ACHN (cell line): ENCODE measurements at regions not wholly inside any gene's neighbourhood (a gene's known extent, or its start where the extent isn't known, plus 50 kb on each side); places are given as distances from the start of the nearest gene placed in this dataset.

Source experiments
- DNase-seq: peaks from one replicate; pipeline ENCODE4 v3.0.0-alpha.2; 2015
- in situ Hi-C: cut with HindIII; loops from 2 replicates; pipeline ENCODE4 v1.10.0; 2017; ENCODE audit warnings: low sequenced_read_pairs, low pct_ligation_motif_present, low pct_unique_long_range_greater_than_20kb

- in situ Hi-C loops: no loop called here
Observed at GRCh38 chr3:144390786-144391185, 419.2 kb downstream of the DIPK2A start.

DNA sequence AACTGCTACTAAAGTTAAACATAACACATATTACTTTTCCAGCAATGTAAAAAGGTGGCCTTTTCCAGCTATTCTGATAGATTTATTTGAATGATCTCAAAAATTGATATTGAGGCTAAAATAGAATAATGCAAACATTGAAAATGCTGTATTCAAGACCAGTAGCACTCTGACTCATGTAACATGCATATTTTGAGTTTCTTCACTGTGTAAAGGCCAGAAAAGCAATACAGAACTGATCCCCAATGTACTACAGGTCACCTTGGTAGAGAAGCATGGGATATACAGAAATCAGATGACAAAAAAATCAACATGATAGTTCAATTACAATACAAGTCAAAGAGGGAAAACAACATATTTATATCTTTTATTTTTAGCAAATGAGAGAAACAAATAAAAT lies 419.6 kb downstream of the DIPK2A start:
- DNase-seq: no peak
- in situ Hi-C loops: no loop called here

More at GRCh38 chr3:144390786-144391185, 419.2 kb downstream of the DIPK2A start:
- no peak for DNase-seq

DNA sequence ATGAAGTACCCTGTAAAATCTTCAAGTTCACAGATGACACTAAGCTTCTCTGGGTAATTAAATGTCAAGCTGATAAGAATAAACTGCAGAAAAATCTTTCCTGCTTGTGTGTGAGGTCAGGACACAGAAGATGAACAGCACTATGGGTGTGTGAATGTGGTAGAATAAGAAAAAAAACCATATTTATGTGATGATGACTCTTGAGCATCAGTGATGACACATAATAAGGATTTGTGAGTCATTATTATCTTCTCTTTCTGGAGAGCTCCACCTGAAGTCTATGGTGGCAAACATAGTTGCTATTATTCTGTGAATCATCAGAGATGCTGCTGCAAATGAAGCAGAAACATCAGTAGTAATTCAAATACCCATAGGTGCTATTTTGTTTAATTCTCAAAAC lies 422.4 kb downstream of the DIPK2A start:
- DNase-seq: no peak
- in situ Hi-C loops: no loop called here

- in situ Hi-C loops: no loop called here
- no peak for DNase-seq
Observed at GRCh38 chr3:144402430-144402829, 430.8 kb downstream of the DIPK2A start.

DNA sequence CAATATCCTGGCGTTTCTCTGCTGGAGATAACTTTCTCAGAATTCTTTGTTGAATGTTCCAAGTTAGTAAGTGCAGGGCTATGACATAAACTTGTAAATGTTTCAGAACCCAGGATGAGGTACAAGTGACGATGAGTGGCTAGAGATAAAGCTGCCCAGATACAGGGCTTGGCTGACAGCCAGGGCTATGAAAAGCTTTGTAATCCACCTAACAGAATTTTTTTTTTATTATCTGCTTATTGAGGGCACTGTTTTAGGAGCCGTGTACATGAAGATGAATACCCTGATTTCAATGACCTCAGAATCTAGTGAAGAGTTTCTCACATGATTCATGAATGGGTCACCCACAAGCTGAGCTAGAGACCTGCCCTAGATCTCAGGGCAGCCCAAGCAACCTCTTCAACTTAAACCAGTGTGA lies 431.4 kb downstream of the DIPK2A start:
- in situ Hi-C loops: no loop called here
- no peak for DNase-seq

DNA sequence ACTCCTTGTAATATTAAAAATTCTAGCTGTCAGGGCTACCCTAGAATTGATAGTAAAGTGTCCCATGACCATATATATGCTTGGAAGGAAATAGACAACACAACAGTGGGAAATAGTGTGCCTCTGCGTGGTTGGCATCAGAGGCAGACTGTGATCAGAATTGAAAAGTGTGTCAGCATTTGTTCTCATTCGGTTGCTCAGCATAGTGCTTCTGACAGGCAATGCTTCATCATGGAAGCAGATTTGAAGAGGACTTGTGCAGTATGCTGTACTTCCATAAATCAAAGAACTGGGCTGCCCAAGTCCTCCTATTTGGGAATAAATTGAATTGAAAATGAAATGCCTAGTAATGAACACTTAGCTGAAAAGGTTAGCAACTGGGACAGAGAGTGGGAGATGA lies 435.7 kb downstream of the DIPK2A start:
- in situ Hi-C loops: no loop called here
- DNase-seq: no peak

DNA sequence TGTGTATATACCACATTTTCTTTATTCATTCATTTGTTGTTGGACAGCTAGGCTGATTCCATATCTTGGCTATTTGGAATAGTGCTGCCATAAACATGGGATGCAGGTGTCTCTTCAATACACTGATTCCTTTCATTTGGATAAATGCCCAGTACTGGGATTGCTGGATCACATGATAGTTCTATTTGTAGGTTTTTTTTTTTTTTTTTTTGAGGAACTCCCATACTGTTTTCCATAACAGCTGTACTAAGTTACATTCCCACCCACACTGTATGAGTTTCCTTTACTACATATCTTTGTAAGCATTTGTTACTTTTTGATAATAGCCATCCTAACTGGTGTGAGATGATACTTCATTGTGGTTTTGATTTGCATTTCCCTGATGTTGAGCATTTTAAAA lies 437.7 kb downstream of the DIPK2A start:
- in situ Hi-C loops: no loop called here
- DNase-seq: no peak

DNA sequence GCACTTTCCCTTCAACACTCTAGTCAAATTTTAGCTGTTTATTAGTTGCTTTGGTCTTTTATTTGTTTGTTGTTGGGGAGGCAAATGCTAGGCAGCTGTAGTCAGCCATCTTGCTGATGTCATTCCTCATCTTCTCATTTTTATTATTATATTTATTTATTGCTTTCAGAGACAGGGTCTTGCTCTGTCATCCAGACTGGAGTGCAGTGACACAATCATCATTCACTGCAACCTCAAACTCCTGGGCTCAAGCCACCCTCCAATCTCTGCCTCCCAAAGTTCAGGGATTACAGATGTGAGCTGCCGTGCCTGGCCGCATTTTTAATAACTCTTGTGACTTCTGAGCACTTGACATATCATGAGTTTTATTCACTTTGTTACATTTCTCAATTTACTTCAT lies 441.4 kb downstream of the DIPK2A start:
- in situ Hi-C loops: no loop called here
- no peak for DNase-seq

GRCh38 chr3:144415492-144415891 lies 443.9 kb downstream of the DIPK2A start:
- no peak for DNase-seq
- in situ Hi-C loops: no loop called here

GRCh38 chr3:144424606-144425005 lies 453.0 kb downstream of the DIPK2A start:
- in situ Hi-C loops: no loop called here
- DNase-seq: no peak

DNA sequence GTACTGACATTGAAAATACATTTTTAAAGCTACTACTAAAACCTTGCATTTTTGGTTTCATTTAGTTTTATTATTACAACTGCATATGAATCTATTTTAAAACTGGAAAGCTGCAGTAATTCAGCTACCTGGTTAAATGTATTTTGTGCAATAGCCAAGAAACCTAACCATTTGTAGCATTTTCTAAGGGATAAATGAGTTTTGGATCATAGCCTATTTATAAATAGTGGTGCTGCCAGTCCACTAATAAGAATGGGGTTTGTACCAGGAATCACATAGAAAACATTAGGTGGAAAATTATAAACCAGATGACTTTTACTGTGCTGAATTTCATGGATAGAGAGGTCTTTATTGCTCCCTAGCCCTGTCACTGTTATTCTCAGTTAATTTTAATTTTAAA lies 454.7 kb downstream of the DIPK2A start:
- in situ Hi-C loops: no loop called here
- no peak for DNase-seq

- no peak for DNase-seq
- in situ Hi-C loops: no loop called here
Observed at GRCh38 chr3:144426967-144427366, 455.3 kb downstream of the DIPK2A start.

GRCh38 chr3:144429719-144430121 lies 458.1 kb downstream of the DIPK2A start:
- DNase-seq: no peak
- in situ Hi-C loops: no loop called here

DNA sequence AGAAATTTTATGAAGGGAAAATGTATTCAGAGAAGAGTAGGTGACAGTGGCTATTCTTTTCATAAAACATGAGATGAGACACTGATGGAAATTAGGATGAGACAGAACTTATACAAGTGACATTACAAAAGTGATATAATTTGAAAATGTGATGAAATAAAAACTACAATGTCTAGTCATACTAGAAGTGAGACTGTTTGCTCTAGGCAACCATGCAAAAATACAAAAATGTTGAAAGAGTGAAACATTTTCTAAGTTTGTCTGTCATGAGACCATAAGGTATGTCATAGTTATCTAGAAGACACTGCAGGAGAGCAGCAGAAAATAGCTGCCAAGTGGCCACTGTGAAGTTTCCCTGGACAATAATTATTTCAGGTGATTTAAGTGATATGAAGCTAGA lies 459.5 kb downstream of the DIPK2A start:
- in situ Hi-C loops: no loop called here

GRCh38 chr3:144433006-144433405 lies 461.4 kb downstream of the DIPK2A start:
- no peak for DNase-seq
- in situ Hi-C loops: no loop called here

More for the DNA sequence above, 459.5 kb downstream of the DIPK2A start:
- DNase-seq: no peak

- DNase-seq: no peak
- in situ Hi-C loops: no loop called here
Observed at GRCh38 chr3:144437989-144438388, 466.4 kb downstream of the DIPK2A start.

DNA sequence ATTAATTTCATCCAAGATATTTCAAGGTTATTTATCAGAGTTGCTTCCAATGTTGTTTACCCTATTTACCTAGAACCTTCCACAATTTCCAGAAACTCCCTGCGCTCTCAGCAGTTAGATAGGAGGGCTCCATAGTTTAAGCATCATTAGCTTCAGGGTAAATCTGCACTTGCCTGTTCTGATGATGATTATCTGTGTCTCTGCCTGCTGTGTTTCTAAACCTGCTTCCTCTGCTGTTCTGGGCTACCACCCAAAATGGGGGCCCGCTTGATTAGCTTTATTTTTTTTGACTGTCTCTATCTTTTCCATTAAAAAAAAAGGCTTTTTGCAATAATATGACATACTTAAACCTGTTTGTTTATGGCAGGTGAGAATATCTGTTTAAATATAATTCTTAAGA lies 472.4 kb downstream of the DIPK2A start:
- in situ Hi-C loops: no loop called here
- no peak for DNase-seq

DNA sequence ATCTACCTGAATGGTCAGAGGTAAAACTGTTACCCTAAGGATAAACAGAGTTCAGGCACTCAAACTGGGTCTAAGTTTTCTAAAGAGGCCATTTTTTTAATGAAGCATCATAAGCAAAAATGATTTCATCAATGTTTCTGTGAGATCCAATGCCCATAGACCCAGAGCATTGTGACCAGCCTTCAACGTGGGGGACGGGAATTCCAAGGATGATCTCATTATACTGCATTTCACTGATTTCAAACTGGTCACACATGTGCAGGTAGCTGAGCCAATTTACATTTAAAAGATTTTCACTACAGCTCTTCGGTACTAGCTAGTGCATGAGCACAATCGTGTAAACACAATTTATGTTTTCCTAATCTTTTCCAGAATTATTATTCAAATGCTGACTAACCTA lies 472.9 kb downstream of the DIPK2A start:
- DNase-seq: no peak
- in situ Hi-C loops: no loop called here

- DNase-seq: no peak
- in situ Hi-C loops: no loop called here
Observed at GRCh38 chr3:144455841-144456440, 484.3 kb downstream of the DIPK2A start.

DNA sequence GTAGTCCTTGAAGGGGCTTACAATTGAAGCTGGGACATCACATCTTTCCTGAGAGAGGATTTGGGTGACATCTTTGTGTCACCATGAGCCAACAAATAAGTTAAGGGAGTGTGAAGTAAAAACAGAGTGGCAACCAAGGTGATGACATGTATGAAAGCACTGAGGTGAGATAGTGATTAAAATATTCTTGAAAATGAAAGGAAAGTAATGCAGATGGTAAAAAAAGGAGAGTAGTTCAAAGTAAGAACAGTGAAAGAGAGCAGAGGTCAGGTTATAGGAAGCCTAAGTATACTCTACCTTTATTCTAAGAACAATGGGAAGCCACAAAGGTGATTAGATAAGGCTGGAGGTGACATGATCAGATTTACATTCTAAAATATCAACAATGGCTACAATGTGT lies 486.1 kb downstream of the DIPK2A start:
- in situ Hi-C loops: no loop called here
- no peak for DNase-seq

DNA sequence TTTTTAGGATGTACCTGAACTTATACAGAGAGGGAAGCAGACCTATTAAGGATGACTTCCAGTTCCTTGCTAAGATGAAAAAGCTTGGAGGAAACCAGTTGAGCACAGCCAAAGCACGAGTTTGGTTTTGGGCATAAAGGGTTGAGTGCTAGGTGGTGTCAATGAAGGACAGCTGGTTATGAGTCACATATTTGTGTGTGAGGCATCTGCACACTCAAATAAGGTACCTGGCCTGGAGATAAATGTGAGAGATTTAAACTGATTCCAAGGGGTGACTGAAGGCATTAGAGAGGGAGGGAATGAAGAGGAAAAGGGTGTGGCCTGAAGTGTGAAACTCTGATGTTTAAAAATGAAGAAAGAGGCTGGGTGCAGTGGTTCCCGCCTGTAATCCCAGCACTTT lies 486.7 kb downstream of the DIPK2A start:
- in situ Hi-C loops: no loop called here

More for the DNA sequence above, 486.7 kb downstream of the DIPK2A start:
- no peak for DNase-seq
